Activated naive CD4-positive, alpha-beta T cell treated with anti-CD3 and anti-CD28 coated beads, Interleukin-2, amount 10 ng/mL, durations not matched to agents 7 days and 5 days (primary cell): ENCODE measurements at regions not wholly inside any gene's neighbourhood (a gene's known extent, or its start where the extent isn't known, plus 50 kb on each side); places are given as distances from the start of the nearest gene placed in this dataset.

Source experiments
- CTCF ChIA-PET: fragments of 350-600 bp; sonication (Branson Sonifier 250); formaldehyde crosslinking; loops from one replicate; lab custom pipeline; 2021; ENCODE audit warnings: antibody characterized with exemption; lab: Charles Lee
- DNase-seq: peaks from one replicate; pipeline ENCODE4 v3.0.0-alpha.2; 2020
- H3K27ac Mint-ChIP-seq: one replicate; pipeline ENCODE4 v1.8.0; 2021; ENCODE audit warnings: mild to moderate bottlenecking, moderate library complexity, mixed read lengths
- H3K27me3 Mint-ChIP-seq: one replicate; pipeline ENCODE4 v1.8.0; 2021; ENCODE audit warnings: mild to moderate bottlenecking, mixed read lengths
- H3K36me3 Mint-ChIP-seq: one replicate; pipeline ENCODE4 v1.8.0; 2021; ENCODE audit warnings: mixed read lengths
- H3K4me1 Mint-ChIP-seq: one replicate; pipeline ENCODE4 v1.8.0; 2021; ENCODE audit warnings: mixed read lengths
- H3K4me3 Mint-ChIP-seq: one replicate; pipeline ENCODE4 v1.8.0; 2021; ENCODE audit warnings: mild to moderate bottlenecking, moderate library complexity, mixed read lengths
- H3K9me3 Mint-ChIP-seq: one replicate; pipeline ENCODE4 v1.8.0; 2021; ENCODE audit warnings: mixed read lengths

GRCh38 chr5:81802020-81802419 is 51.1 kb upstream of the SSBP2 start:
- Mint-ChIP-seq H3K4me1 (peaks cover 9% of the 10 kb centered on the region), H3K36me3 (no peaks in the 10 kb centered on the region), H3K27me3 (no peaks in the 10 kb centered on the region), H3K9me3 (peaks cover 4% of the 10 kb centered on the region), H3K27ac (no peak overlapping the region), H3K4me3 (no peak overlapping the region)
- CTCF ChIA-PET, result interaction anchor here (0.8 kb wide), 1 partner anchor 37 kb away, joined by 3 read pairs; no protein-coding TSS in a partner anchor
- DNase-seq, result no peak

DNA sequence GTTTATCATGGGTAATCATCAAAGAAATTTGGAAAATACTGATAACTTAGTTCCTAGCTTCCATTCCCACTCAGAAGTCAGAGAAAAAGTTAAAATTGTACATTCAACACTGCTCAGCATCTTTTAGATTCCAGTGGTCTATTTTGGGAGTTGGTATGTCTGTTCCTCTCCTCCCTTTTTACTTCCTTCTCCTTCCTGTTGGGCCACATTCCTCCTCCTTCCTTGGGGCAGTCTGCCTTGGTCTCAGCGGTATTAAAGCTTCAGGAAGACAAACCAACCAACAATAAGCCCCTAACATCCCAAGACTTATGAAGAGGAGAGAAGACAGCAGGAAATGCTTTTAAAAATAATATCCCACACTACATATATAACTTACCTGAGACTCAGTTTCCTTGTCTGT is 49.9 kb upstream of the SSBP2 start:
- H3K4me3 Mint-ChIP-seq, result no peak overlapping the region
- DNase-seq, result no peak
- H3K4me1 Mint-ChIP-seq, result peaks cover 9% of the 10 kb centered on the region
- H3K36me3 Mint-ChIP-seq, result no peaks in the 10 kb centered on the region
- CTCF ChIA-PET, result no interaction called here
- peaks cover under 1% of the 10 kb centered on the region for H3K9me3 Mint-ChIP-seq
- no peak overlapping the region for H3K27ac Mint-ChIP-seq
- H3K27me3 Mint-ChIP-seq, result no peaks in the 10 kb centered on the region
